Breast epithelium (tissue), 3 donors: ENCODE measurements at regions not wholly inside any gene's neighbourhood (a gene's known extent, or its start where the extent isn't known, plus 50 kb on each side); places are given as distances from the start of the nearest gene placed in this dataset.

ENCODE experiments used
- POLR2A ChIP-seq: fragments of 450-650 bp; IDR thresholded peaks from one replicate; pipeline ENCODE4 v1.6.1; 2016; ENCODE audit warnings: antibody characterized with exemption, mild to moderate bottlenecking, moderate library complexity
- POLR2AphosphoS5 ChIP-seq, 3 donors: sonication (generic); formaldehyde crosslinking; IDR thresholded peaks; one replicate each; pipeline ENCODE4 v1.6.1; 2017; ENCODE audit warnings: antibody characterized with exemption in 3 of 3
- TF ChIP-seq, protein P1 (sequence below), 3 donors: fragments of 450-650 bp; IDR thresholded peaks; one replicate each; pipeline ENCODE4 v1.5.1; 2016 to 2017; ENCODE audit warnings: antibody characterized with exemption in 3 of 3, mild to moderate bottlenecking in 3 of 3, moderate library complexity in 3 of 3

DNA sequence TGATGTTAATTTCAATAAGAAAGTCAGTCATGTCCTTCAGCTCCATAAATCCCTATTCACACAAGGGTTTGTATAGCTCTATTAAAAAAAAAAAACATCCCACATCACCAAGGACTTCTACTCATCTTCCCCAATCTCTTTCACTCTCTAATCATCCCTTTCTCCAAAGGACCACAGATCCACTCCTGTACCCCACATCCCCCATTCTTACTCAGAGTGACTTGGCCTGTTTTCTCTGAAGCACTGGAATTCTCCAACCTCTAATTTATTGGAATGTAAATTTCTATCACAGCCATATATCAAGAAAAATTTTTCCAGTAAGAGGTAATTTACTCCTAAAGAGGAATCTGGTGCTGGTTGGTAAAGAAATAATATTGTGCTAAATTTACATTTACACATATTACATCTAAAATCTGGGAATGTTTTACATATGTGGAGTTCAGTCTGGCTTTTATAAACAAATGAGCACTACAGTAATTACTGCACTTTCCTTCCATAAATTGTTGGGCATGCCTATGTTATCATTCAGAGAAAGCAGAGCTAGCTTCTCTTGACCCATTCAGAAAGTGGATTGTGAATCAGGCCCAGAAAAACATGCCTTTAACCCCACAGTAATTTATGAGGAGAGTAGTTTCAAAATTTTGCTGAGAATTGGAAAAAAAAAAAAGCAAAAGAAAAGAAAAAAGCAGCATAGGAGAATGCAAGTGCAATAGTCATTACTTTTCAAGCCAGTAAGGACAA is 399.5 kb upstream of the TNC start:
- TF ChIP-seq, protein P1, sequence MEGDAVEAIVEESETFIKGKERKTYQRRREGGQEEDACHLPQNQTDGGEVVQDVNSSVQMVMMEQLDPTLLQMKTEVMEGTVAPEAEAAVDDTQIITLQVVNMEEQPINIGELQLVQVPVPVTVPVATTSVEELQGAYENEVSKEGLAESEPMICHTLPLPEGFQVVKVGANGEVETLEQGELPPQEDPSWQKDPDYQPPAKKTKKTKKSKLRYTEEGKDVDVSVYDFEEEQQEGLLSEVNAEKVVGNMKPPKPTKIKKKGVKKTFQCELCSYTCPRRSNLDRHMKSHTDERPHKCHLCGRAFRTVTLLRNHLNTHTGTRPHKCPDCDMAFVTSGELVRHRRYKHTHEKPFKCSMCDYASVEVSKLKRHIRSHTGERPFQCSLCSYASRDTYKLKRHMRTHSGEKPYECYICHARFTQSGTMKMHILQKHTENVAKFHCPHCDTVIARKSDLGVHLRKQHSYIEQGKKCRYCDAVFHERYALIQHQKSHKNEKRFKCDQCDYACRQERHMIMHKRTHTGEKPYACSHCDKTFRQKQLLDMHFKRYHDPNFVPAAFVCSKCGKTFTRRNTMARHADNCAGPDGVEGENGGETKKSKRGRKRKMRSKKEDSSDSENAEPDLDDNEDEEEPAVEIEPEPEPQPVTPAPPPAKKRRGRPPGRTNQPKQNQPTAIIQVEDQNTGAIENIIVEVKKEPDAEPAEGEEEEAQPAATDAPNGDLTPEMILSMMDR (IDR thresholded peaks at IDR 0.05) = no peak
- TF ChIP-seq POLR2A (no peak), POLR2AphosphoS5 (IDR thresholded peaks at IDR 0.05) (no peak)
